Peyer's patch (tissue), 4 donors: ENCODE measurements at regions not wholly inside any gene's neighbourhood (a gene's known extent, or its start where the extent isn't known, plus 50 kb on each side); places are given as distances from the start of the nearest gene placed in this dataset.
"Not testable (repeated sequence)": the region's sequence is repeated elsewhere in the genome, so short reads cannot be mapped to it uniquely, and the experiment has no call there.

Source experiments
- DNase-seq, 3 donors: peaks; one replicate each; pipeline ENCODE4 v3.0.0-alpha.2; 2017 to 2019
- H3K27ac ChIP-seq, 4 donors: fragments of 200-600 bp; sonication (generic); one replicate each; pipeline ENCODE4 v1.5.1; 2016 to 2019
- H3K27me3 ChIP-seq, 2 donors: fragments of 200-600 bp; sonication (generic); one replicate each; pipeline ENCODE4 v1.5.1; 2019
- H3K36me3 ChIP-seq, 3 donors: fragments of 200-600 bp; sonication (generic); one replicate each; pipeline ENCODE4 v1.5.1; 2016 to 2019
- H3K4me1 ChIP-seq, 4 donors: fragments of 200-600 bp; sonication (generic); one replicate each; pipeline ENCODE4 v1.5.1; 2016 to 2019
- H3K4me3 ChIP-seq, 4 donors: fragments of 200-600 bp; sonication (generic); 1 replicate in 3 of 4; 2 replicates in 1 of 4; pipeline ENCODE4 v1.5.1; 2016 to 2019; ENCODE audit warnings: mild to moderate bottlenecking in 1 of 4
- H3K9me3 ChIP-seq, 4 donors: fragments of 200-600 bp; sonication (generic); one replicate each; pipeline ENCODE4 v1.5.1; 2016 to 2019; ENCODE audit warnings: mild to moderate bottlenecking in 1 of 4
- CTCF ChIP-seq, 6 experiments: fragments of 450-650 bp in 4 of 6; fragments of 200-600 bp in 2 of 6; sonication (generic) in 1 of 6; IDR thresholded peaks; one replicate each; pipeline ENCODE4 v1.5.1; 2017 to 2019; ENCODE audit warnings: antibody characterized with exemption in 6 of 6, mild to moderate bottlenecking in 3 of 6, moderate library complexity in 1 of 6
- POLR2A ChIP-seq, 2 donors: fragments of 450-650 bp; IDR thresholded peaks; one replicate each; pipeline ENCODE4 v1.5.1; 2017; ENCODE audit warnings: antibody characterized with exemption in 2 of 2, mild to moderate bottlenecking in 2 of 2, moderate library complexity in 2 of 2

DNA sequence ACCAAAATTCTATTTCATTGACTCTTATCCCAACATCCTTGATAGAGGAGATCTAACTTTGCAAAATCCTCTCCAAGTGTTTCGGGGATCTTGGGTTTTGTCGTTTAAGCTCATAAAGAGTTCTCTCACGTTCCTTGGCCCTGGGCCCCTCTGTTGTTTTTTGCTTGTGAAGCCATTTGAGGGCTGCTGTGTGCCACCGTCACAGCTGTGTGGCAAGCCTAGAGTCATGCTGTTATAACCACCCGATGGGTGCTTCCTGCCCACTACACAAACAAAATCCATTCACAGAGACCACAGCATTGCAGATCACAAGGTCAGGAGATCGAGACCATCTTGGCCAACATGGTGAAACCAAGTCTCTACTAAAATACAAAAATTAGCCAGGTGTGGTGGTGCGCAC is 154.1 kb downstream of the ADSS2 start:
- peak in 1 of 3 donors; percentile 33 for DNase-seq
- no peaks in the 10 kb centered on the region for H3K36me3 ChIP-seq
- no peaks in the 10 kb centered on the region for H3K9me3 ChIP-seq
- no peaks in the 10 kb centered on the region for H3K27me3 ChIP-seq
- no peak overlapping the region for H3K27ac ChIP-seq
- no peak overlapping the region for H3K4me3 ChIP-seq
- H3K4me1 ChIP-seq, result peaks cover 0 to 4% (median 0%) of the 10 kb centered on the region in 4 donors
- no peak for TF ChIP-seq CTCF (IDR thresholded peaks at IDR 0.05)
- no peak for TF ChIP-seq POLR2A (IDR thresholded peaks at IDR 0.05)

DNA sequence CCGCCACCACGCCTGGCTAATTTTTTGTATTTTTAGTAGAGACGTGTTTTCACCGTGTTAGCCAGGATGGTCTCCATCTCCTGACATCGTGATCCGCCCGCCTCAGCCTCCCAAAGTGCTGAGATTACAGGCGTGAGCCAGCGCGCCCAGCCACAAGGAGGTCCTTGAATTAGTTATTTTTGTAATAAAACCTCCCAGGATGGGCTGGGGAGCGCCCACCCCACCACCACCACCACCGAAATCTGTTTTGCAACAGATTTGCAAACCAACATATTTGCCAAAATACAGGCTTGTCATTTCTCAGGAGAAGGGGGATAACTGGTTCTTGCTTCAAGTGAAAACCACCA is 151.7 kb downstream of the ADSS2 start:
- Histone ChIP-seq H3K27ac (peak overlapping the region in 3 of 4 donors; percentile 71 to 79 (median 77)), H3K4me3 (peak overlapping the region; percentile 32 to 48 (median 39)), H3K4me1 (peaks cover 0 to 13% (median 0%) of the 10 kb centered on the region in 4 donors)
- not testable (repeated sequence) for H3K36me3 ChIP-seq, H3K9me3 ChIP-seq, H3K27me3 ChIP-seq, DNase-seq

DNA sequence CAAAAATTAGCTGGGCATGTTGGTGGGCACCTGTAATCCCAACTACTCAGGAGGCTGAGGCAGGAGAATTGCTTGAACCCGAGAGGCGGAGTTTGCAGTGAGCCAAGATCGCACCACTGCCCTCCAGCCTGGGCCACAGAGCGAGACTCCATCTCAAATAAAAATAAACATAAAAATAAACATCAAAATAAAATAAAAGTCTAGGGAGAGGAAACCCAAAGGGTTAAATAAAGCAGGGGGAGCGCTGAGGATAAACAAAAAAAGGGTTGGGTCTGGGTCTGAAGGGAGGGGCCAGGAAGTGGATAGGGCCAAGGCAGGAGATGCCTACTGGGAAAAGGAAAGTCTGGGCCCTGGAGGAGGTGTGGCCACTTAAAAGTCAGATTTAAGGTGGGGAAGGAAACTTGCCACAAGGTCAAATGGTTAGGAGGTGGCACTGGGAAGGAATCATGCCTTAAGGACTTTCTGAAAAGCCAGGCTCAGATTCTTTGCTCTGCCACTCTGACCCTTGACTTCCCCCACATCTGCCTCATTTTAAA is 150.0 kb downstream of the ADSS2 start:
- H3K36me3 ChIP-seq, result no peaks in the 10 kb centered on the region
- H3K4me1 ChIP-seq, result peaks cover 0 to 13% (median 0%) of the 10 kb centered on the region in 4 donors
- H3K27ac ChIP-seq, result no peak overlapping the region
- no peak overlapping the region for H3K4me3 ChIP-seq
- no peaks in the 10 kb centered on the region for H3K27me3 ChIP-seq
- peak in 1 of 3 donors; percentile 29 for DNase-seq
- no peaks in the 10 kb centered on the region for H3K9me3 ChIP-seq
- TF ChIP-seq POLR2A (IDR thresholded peaks at IDR 0.05), result no peak
- TF ChIP-seq CTCF (IDR thresholded peaks at IDR 0.05), result no peak

- Histone ChIP-seq H3K36me3 (no peaks in the 10 kb centered on the region), H3K27me3 (no peaks in the 10 kb centered on the region), H3K9me3 (no peaks in the 10 kb centered on the region), H3K4me3 (no peak overlapping the region), H3K4me1 (peaks cover 0 to 13% (median 0%) of the 10 kb centered on the region in 4 donors), H3K27ac (no peak overlapping the region)
- DNase-seq, result peak in 1 of 3 donors; percentile 52
- no peak for TF ChIP-seq CTCF (IDR thresholded peaks at IDR 0.05)
Measured at GRCh38 chr1:244302876-244303609, 148.7 kb downstream of the ADSS2 start.

- DNase-seq, result peak in 1 of 3 donors; percentile 10
- Histone ChIP-seq H3K9me3 (no peaks in the 10 kb centered on the region), H3K4me3 (no peak overlapping the region), H3K27ac (no peak overlapping the region), H3K4me1 (peaks cover 0 to 13% (median 0%) of the 10 kb centered on the region in 4 donors), H3K36me3 (no peaks in the 10 kb centered on the region), H3K27me3 (no peaks in the 10 kb centered on the region)
- TF ChIP-seq POLR2A (IDR thresholded peaks at IDR 0.05), result no peak
- no peak for TF ChIP-seq CTCF (IDR thresholded peaks at IDR 0.05)
Measured at GRCh38 chr1:244303610-244303969, 148.1 kb downstream of the ADSS2 start.

DNA sequence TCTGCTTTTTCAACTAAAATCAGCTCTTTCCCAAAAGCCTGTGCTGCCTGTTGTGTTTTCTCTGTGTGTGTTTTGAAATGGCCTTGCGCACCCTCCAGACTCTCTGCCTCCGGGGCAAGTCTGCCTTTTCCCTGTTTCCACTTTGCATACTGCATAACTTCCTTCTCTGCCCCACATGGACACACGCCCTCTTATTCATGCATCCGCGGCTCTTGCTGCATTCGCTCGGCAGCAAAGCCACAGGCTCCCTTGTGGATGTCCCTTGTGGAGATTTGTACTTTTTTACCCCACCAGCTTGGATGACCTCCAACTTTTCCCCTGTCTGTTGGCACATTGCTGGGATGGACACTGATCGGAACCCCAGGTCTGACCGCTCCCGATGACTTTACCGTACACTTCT is 147.6 kb downstream of the ADSS2 start:
- peak in 1 of 3 donors; percentile 30 for DNase-seq
- Histone ChIP-seq H3K4me3 (no peak overlapping the region), H3K27ac (no peak overlapping the region)

More for the DNA sequence above, 147.6 kb downstream of the ADSS2 start:
- Histone ChIP-seq H3K9me3 (no peaks in the 10 kb centered on the region), H3K36me3 (no peaks in the 10 kb centered on the region), H3K4me1 (peaks cover 0 to 13% (median 0%) of the 10 kb centered on the region in 4 donors), H3K27me3 (no peaks in the 10 kb centered on the region)
- TF ChIP-seq POLR2A (IDR thresholded peaks at IDR 0.05) (no peak), CTCF (IDR thresholded peaks at IDR 0.05) (no peak)
